ENCODE measurements at regions not wholly inside any gene's neighbourhood (a gene's known extent, or its start where the extent isn't known, plus 50 kb on each side); places are given as distances from the start of the nearest gene placed in this dataset.

DNA sequence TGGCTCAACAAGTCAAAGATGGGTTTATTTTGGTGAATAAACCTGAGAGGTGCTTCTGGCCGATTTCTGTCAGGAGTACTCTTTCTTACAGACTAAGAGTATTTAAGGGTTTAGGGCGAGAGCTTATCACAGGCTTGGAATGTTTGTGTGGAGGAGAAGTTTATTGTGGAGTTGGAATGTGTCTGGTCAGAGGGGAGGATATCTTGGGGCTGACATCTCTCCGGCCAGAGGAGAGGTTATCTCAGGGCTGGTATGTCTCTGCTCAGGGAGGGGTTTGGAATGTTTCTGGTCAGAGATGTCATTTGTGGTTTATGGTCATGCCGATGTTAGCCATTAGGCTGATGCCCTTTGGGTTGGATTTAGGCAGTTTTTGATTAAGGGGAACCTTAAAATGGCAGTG is 236.4 kb upstream of the EEF2KMT start:
- TF ChIP-seq ZFP3 (CRISPR knock-in tag; IDR thresholded peaks at IDR 0.05) = no peak
- TF ChIP-seq BACH2 (CRISPR knock-in tag; IDR thresholded peaks at IDR 0.05; ENCODE audit: borderline replicate concordance) = no peak
- no peak for TF ChIP-seq RARB (CRISPR knock-in tag; IDR thresholded peaks at IDR 0.05)
- TF ChIP-seq ZFP30 (CRISPR knock-in tag; IDR thresholded peaks at IDR 0.05) = no peak

Data from SK-N-SH treated with all-trans-retinoic acid at 6 μM for 48 hours (cell line).